Astrocyte of the spinal cord (primary cell): ENCODE measurements at regions not wholly inside any gene's neighbourhood (a gene's known extent, or its start where the extent isn't known, plus 50 kb on each side); places are given as distances from the start of the nearest gene placed in this dataset.
"Not testable (repeated sequence)": the region's sequence is repeated elsewhere in the genome, so short reads cannot be mapped to it uniquely, and the experiment has no call there.

Source experiments
- DNase-seq: peaks from one replicate; pipeline ENCODE4 v3.0.0; 2011; ENCODE audit warnings: low read depth, low spot score
- H3K4me3 ChIP-seq: 2 replicates; pipeline ENCODE4 v1.5.1; 2011; ENCODE audit warnings: low read depth, mild to moderate bottlenecking, low read length, moderate library complexity
- CTCF ChIP-seq: IDR thresholded peaks from 2 replicates; pipeline ENCODE4 v1.5.1; 2012; ENCODE audit warnings: low read depth, mild to moderate bottlenecking, low read length, inconsistent platforms
- in situ Hi-C: cut with HindIII; loops from 2 replicates; pipeline ENCODE4 v1.10.0; 2017; ENCODE audit warnings: low sequenced_read_pairs

DNA sequence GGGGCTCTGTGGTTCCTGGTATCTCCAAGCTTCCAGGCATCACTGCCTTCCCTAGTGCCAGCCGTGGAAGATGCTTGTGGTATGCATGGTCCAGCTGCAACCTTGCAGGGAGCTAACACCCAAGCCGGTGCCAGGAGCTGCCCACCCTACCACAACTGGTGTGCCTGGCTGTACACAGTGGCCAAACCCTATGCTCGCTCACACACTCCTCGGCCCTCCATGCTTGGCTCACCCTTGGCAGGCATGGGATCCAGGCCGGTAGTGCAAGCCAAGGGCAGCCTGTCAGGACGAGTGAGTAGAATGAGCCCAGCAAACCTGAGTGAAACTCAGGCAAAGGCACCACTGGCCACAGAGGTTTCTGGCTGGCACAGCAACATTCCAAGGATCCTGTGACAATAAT lies 1676.0 kb downstream of the SLITRK1 start:
- no peak for TF ChIP-seq CTCF
- DNase-seq = no peak
- in situ Hi-C loops = no loop called here
- H3K4me3 ChIP-seq = no peak overlapping the region

DNA sequence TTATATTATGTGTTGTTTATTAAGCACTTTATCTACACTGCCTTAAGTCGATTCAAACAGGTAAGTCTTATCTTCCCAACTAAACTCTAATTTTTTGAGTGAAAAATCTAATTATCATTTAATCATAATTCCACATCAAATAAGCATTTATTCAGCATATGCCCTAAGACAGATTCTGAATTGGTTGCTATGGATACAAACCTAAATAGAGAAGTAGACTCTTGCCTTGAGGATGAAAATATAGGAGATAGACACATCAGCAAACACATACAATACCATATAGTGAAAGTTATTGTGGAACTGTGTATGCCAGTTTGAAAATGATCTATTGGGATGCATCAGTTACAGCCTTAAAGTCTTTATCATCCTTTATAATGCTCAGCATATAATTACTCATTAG lies 1679.9 kb downstream of the SLITRK1 start:
- DNase-seq = no peak
- in situ Hi-C loops = no loop called here
- no peak overlapping the region for H3K4me3 ChIP-seq
- no peak for TF ChIP-seq CTCF

GRCh38 chr13:82196087-82196486 lies 1686.2 kb downstream of the SLITRK1 start:
- in situ Hi-C loops = no loop called here
- no peak for DNase-seq
- TF ChIP-seq CTCF = no peak
- H3K4me3 ChIP-seq = no peak overlapping the region

GRCh38 chr13:82187227-82187626 lies 1695.0 kb downstream of the SLITRK1 start:
- no peak for TF ChIP-seq CTCF
- in situ Hi-C loops = no loop called here
- no peak overlapping the region for H3K4me3 ChIP-seq
- DNase-seq = no peak

DNA sequence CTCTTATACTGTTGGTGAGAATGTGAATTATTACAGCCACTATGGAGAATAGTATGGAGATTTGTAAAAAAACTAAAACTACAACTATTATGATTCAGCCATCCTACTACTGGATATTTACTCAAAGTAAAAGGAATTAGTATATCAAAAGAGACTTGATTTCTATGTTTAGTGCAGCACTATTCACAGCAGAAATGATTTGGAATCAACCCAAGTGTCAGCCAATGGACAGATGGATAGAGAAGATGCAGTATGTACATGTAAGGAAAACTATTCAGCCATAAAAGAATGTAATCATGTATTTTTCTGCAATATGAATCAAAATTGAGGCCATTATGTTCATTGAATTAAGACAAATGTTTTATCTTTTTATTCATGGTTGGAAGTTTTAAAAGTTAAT lies 1705.5 kb downstream of the SLITRK1 start:
- H3K4me3 ChIP-seq = no peak overlapping the region
- TF ChIP-seq CTCF = no peak
- DNase-seq = no peak
- in situ Hi-C loops = no loop called here

- TF ChIP-seq CTCF = no peak
- in situ Hi-C loops = no loop called here
- H3K4me3 ChIP-seq = no peak overlapping the region
- DNase-seq = no peak
These were observed 1716.7 kb downstream of the SLITRK1 start for GRCh38 chr13:82165396-82166174.

DNA sequence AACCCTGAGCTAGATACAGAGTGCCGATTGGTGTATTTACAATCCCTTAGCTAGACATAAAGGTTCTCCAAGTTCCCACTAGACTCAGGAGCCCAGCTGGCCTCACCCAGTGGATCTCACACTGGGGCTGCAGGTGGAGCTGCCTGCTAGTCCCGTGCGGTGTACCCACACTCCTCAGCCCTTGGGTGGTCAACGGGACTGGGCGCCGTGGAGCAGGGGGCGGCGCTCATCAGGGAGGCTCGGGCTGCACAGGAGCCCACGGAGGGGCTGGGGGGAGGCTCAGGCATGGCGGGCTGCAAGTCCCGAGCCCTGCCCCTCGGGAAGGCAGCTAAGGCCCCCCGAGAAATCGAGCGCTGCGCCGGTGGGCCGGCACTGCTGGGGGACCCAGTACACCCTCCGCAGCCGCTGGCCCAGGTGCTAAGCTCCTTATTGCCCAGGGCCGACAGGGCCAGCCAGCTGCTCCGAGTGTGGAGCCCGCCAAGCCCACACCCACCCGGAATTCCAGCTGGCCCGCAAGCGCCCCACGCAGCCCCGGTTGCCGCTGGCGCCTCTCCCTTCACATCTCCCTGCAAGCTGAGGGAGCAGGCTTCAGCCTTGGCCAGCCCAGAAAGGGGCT lies 1717.4 kb downstream of the SLITRK1 start:
- in situ Hi-C loops, DNase-seq, H3K4me3 ChIP-seq: not testable (repeated sequence)
